SU-DHL-6 (cell line): ENCODE measurements at regions not wholly inside any gene's neighbourhood (a gene's known extent, or its start where the extent isn't known, plus 50 kb on each side); places are given as distances from the start of the nearest gene placed in this dataset.

ENCODE experiments used
- CTCF ChIP-seq: fragments of 200-600 bp; sonication (generic); IDR thresholded peaks from one replicate; pipeline ENCODE4 v1.5.1; 2017; ENCODE audit warnings: antibody characterized with exemption, mild to moderate bottlenecking, low read length, moderate library complexity; ENCODE audit not compliant: insufficient read depth, poor library complexity, severe bottlenecking
- EZH2phosphoT487 ChIP-seq: fragments of 200-600 bp; sonication (generic), shearing (Covaris generic); conservative IDR thresholded peaks from 2 replicates; pipeline ENCODE4 v1.6.1; 2018; ENCODE audit warnings: mild to moderate bottlenecking, antibody characterized with exemption, low read length, moderate library complexity, mixed read lengths

- TF ChIP-seq CTCF (no peak), EZH2phosphoT487 (no peak)
Measured at GRCh38 chr6:119938752-119939151, 589.2 kb upstream of the MAN1A1 start.
